ENCODE measurements at regions not wholly inside any gene's neighbourhood (a gene's known extent, or its start where the extent isn't known, plus 50 kb on each side); places are given as distances from the start of the nearest gene placed in this dataset.

- peak; percentile 24 to 41 for TF ChIP-seq RAD21 (IDR thresholded peaks at IDR 0.05 in 1 of 2, conservative IDR thresholded peaks at IDR 0.05 in 1 of 2; ENCODE audit: low read depth in 2 of 2, low read length in 2 of 2)
- no peak for TF ChIP-seq E2F6 (IDR thresholded peaks at IDR 0.05)
- TF ChIP-seq TEAD4 (IDR thresholded peaks at IDR 0.05; ENCODE audit: low read depth, low read length): no peak
- TF ChIP-seq EZH2 (IDR thresholded peaks at IDR 0.05; ENCODE audit: low read depth, low read length, severe bottlenecking): no peak
- TF ChIP-seq NRF1 (IDR thresholded peaks at IDR 0.05; ENCODE audit: low read depth, low read length): no peak
- no peak for TF ChIP-seq CHD1 (IDR thresholded peaks at IDR 0.05; ENCODE audit: low read depth, low read length)
These were observed 353.5 kb upstream of the CXorf51B start (continued) for GRCh38 chrX:146456058-146456457.

All from H1 (cell line).